Cerebellar nuclear complex (tissue), 1 donor: ENCODE measurements at regions not wholly inside any gene's neighbourhood (a gene's known extent, or its start where the extent isn't known, plus 50 kb on each side); places are given as distances from the start of the nearest gene placed in this dataset.

Source experiments
- DNase-seq, 2 experiments: peaks; one replicate each; lab custom pipeline; 2025; lab: John Stamatoyannopoulos, UW

DNA sequence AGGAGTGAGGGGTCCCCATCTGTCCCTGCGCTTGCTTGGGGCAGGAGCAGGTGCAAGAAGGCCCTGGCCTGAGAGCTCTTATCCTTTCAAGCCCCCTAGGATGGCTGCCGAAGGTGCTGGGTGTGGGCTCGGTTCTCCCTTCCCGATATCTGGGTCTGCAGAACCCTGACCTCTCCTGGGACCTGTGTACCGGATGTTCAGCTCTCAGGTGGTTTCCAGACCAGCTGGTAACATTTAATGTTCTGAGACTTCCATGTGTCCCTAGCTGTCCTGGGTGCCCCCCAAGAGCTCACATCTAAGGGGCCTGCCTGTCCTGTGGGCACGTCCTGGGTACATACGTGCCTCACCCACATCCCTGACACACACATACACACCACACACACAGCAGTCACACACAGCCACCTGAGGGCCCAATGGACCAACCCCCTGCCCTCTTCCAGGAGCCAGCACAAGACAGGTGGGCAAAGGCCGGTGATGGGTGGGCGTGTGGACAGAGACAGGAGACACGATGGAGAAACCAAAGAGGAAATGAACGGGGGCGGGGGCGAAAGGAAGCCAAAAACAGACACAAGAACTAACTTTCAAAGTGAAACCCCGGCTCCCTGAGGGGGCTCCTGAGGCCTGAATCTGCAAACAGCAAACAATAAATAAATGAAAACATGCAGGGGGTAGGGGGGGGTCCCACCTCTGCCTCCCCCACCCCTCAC is 124.3 kb downstream of the PTPRS start:
- DNase-seq: no peak

DNA sequence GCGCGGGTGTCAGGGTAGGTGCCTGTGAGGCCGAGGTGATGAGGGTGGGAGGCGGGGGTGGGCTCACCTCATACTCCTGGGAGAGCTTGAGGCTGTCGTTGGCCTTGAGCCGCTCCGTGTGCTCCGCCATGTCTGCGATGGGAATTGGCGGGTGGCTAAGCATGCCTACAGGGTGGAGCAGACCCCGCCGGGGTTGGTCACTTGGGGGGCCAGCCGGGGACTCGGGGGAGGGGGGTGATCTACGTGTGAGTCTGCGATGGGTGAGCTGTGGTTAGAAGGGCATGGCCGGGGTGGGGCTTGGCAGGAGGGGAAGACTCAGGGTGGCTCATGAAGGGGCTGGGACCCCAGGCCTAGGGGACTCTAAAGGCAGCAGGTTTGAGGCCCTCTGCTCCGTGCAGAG is 125.2 kb downstream of the PTPRS start:
- DNase-seq: no peak

DNA sequence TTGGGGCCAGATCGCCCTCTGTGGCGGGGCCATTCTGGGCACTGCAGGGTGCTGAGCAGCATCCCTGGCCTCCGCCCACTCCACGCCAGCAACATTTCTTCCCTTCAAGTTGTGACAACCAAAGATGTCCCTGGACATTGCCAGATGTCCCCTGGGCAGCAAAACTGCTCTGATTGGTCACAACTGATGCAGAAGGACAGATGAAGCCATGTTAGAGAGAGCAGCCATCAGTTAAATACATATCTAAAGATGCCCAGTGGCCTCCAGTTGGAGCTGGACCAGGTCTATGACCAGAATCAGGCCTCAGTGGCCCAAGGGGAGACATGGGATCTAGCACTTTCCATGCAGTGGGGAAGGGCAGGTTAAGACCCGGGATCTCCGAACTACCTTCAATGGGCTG is 125.7 kb downstream of the PTPRS start:
- no peak for DNase-seq

DNA sequence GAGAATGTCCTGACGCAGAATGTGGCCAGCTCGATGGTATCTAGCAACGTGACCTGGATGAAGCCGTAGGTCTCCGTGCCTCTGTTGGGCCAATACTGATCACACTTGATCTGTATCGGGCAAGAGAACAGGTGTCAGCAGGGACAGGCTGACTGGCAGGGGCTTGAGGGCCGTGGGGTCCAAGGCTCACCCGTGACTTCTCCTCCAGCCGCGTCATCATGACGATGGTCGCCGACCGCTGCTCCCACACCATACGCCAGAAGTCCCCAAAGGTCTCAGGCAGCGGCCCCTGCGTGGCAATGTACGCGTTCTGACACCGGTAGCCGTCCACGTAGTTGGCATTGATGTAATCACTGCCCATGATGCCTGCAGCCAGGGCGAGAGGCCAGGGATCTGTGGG is 126.2 kb downstream of the PTPRS start:
- DNase-seq: no peak

DNA sequence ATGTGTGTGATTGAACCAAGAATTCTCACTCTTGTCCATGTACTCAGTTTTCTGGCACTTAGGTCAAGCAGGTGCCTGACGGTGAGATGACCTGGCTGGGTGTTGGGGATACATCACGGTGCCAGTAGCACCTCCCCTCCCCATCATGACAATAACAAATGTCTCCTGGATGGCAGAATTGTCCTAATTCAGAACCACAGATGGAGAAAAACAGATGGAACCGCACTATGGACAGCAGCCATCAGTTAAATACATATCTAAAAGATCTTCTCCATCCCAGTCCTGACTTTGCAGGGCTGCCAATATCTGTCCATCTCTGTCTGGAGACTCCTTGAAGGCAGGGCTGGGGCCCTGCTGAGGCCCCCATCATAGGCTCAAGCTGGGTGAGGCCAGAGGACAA is 126.9 kb downstream of the PTPRS start:
- no peak for DNase-seq

DNA sequence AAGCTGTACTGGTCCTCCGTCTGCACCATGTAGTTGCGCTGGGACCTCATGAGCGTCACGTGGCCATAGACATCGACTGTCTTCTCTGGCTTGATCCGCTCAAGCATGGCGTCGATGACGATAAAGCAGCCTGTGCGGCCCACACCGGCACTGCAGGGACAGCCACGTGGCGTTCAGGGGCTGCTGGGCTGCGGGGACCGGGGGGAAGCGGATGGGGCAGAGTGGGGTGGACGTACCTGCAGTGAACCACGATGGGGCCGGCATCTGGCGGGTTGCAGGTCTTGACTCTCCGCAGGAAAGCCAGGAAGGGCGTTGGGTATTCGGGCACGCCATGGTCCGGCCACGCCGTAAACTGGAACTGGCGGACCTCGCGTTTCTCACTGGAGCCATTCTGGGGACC is 128.5 kb downstream of the PTPRS start:
- no peak for DNase-seq

DNA sequence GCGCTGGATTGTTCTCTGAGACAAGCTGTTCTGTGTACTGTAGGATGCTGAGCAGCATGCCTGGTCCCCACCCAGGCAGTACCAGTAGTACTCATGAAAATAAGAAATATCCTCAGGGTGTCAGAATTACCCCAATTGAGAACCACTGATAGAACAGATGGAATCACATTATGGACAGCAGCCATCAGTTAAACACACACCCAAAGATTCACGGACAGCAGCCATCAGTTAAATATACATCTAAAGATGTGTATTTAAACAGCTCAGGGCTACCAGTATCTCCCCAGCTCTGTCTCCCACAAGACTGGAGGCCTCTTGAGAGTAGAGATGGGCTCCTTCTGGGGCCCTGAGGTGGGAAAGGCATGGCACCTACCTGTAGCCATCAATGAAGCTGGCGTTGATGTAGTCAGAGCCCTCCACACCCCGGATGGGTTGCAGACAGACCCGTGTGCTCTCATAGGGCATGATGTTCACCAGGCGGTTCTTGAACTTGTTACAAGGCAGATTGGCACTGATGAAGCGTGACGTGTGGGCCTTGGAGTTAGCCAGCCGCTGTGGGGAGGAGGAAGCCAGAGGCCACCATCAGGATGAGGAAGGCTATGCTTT is 129.3 kb downstream of the PTPRS start:
- no peak for DNase-seq

DNA sequence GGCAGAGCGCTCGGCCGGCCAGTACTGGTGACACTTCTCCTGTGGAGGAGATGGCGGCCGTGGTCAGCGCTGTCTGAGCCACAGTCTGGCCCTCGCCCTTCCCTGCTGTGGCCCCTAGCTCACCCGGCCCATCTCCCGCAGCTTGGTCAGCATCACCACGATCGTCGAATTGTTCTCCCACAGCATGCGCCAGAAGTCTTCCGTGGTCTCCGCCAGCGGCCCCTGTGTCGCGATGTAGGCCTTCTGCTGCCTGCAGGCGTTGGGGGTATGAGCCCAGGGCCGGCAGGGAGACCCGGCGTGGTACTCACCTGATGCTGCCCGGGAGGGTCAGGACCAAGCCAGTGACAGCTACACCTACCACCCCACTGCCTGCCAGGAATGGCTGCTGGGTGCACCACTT is 130.1 kb downstream of the PTPRS start:
- no peak for DNase-seq

DNA sequence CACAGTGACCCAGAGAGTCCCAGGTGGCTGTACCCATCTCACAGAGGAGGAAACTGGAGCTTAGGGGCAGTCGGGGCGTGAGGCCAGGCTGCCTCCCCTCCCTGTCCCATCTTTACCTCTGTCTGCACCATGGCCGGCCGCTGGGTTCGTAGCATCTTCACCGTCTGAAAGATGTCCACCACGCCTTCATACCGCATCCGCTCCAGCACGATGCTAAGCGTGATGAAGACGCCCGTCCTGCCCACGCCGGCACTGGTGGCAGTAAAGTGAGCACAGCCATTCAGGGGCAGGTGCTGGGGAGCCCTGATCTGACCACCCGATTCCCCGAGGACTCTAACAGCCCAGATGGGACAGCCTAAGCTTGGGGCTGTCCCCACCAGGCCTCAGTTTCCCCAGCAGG is 132.8 kb downstream of the PTPRS start:
- no peak for DNase-seq

DNA sequence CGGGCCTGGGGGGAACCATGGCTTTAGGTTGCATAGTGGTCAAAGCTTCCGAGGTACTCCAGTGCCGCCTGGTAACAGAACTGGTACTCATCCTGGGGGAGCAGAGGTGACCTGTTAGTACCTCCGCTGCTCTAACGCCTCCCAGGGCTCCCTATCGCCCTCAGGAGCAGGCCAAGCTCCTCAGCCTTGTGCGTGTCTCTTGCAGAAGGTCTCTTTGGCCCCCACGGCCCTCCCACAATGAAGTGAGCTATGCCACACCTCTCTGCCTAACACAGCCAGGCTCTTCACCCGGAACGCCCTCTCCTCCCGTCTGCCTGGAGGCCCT is 133.9 kb downstream of the PTPRS start:
- no peak for DNase-seq

DNA sequence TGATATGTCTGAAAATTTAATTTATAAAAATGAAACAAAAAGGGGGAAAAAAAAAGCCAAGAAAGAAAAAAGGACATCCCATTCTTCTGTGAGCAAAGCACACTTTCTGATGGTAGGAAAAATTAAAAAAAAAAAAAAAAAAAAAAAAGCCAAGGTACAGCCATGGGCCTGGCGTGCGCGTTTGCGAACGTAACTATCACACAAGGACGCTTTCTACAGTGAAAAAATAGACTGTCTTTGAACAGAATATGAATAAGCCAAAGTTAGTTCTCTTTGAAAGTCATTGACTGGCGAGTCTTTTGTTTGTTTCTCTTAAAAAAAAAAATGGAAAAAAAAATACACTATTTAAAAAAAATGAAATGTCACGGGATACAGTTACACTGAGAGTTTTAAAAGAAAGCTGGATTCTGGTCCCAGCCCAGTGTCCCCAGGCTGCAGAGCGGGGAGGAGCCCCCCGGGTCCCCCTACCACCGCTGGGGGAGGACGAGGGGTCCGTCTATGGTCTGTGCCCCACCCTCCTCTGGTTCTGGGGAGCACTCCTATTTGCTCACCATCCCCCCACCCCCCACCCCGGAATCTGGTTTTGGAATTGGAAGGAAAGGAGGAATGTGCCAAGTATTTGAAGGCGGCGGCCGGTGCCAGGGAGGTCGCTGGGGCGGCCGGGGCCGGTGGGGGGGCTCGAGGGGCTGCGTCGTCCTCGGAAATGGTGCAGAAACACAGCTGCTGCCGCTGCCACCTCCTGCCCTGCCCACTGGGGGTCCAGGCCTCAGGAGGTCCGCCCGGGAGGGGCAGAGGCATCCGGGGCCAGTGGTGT is 134.5 kb downstream of the PTPRS start:
- DNase-seq: no peak

DNA sequence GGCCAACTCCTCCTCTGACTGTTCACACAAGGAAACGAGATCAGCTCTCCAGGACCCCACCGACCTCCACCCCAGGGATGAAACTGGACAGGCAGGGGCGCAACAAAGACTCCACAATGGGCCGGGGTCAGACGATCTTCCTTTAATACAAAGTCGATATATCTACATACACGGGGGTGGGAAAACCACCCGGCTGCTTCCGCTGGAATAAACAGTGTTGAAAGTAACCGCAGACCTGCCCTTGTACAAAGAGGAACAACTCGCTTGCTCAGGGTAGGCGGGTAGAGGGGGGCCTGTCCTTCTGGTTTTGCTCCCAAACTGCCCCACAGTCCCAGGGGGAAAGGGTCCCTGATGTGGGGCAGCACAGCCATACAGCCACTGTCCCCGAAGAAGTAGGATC is 135.2 kb downstream of the PTPRS start:
- DNase-seq: no peak

DNA sequence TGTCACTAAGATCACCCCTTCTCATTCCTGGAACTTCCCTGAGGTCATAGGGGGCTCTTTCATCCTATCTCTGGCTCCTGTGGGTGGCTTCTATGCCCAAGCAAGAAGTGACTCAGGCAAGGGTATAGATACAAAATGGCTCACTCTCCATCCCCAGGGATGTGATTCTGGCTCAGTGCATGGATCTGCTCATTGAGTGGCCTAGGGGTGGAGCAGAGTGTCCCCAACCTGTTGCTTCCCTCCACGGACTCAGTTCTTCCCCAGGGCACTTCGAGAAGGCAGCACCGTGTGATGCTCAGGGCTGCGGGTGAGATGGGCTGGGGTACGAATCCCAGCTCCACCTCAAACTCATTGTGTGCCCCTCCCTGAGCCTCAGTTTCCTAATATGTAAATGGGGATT is 136.4 kb downstream of the PTPRS start:
- DNase-seq: no peak
